Thyroid gland (tissue), 4 donors: ENCODE measurements at regions not wholly inside any gene's neighbourhood (a gene's known extent, or its start where the extent isn't known, plus 50 kb on each side); places are given as distances from the start of the nearest gene placed in this dataset.

Experiments
- CTCF ChIP-seq, 6 experiments: fragments of 200-600 bp in 3 of 6; fragments of 450-650 bp in 3 of 6; sonication (generic) in 3 of 6; IDR thresholded peaks; one replicate each; pipeline ENCODE4 v1.5.1; 2016 to 2019; ENCODE audit warnings: antibody characterized with exemption in 6 of 6, mild to moderate bottlenecking in 2 of 6, inconsistent platforms in 1 of 6, moderate library complexity in 1 of 6
- POLR2A ChIP-seq, 2 donors: fragments of 450-650 bp; IDR thresholded peaks; one replicate each; pipeline ENCODE4 v1.6.1; 2017; ENCODE audit warnings: antibody characterized with exemption in 2 of 2, mild to moderate bottlenecking in 2 of 2, moderate library complexity in 1 of 2

- TF ChIP-seq CTCF (IDR thresholded peaks at IDR 0.05): no peak
- TF ChIP-seq POLR2A (IDR thresholded peaks at IDR 0.05): no peak
Observed at GRCh38 chr3:170752571-170753155, 117.3 kb downstream of the RPL22L1 start.
